Ureter (tissue), 1 donor: ENCODE measurements at regions not wholly inside any gene's neighbourhood (a gene's known extent, or its start where the extent isn't known, plus 50 kb on each side); places are given as distances from the start of the nearest gene placed in this dataset.
"Not testable (repeated sequence)": the region's sequence is repeated elsewhere in the genome, so short reads cannot be mapped to it uniquely, and the experiment has no call there.

ENCODE experiments used
- DNase-seq: peaks from one replicate; pipeline ENCODE4 v3.0.0-alpha.2; 2020; ENCODE audit warnings: low spot score
- donor health status: DM: yes; HTN: yes; CAD: no.

GRCh38 chr16:80915079-80915450 lies 91.6 kb downstream of the CMC2 start:
- DNase-seq = no peak

GRCh38 chr16:80914379-80915078 lies 92.2 kb downstream of the CMC2 start:
- no peak for DNase-seq

- DNase-seq = no peak
These were observed 93.3 kb downstream of the CMC2 start for GRCh38 chr16:80913397-80913796.

- no peak for DNase-seq
These were observed 94.0 kb downstream of the CMC2 start for GRCh38 chr16:80912651-80913050.

GRCh38 chr16:80910434-80910833 lies 96.3 kb downstream of the CMC2 start:
- DNase-seq = no peak

- no peak for DNase-seq
These were observed 97.0 kb downstream of the CMC2 start for GRCh38 chr16:80909720-80910119.

GRCh38 chr16:80906169-80906568 lies 100.5 kb downstream of the CMC2 start:
- not testable (repeated sequence) for DNase-seq

- DNase-seq = no peak
These were observed 99.2 kb upstream of the CDYL2 start for GRCh38 chr16:80903616-80904015.

GRCh38 chr16:80902306-80903110 lies 98.1 kb upstream of the CDYL2 start:
- DNase-seq = no peak

GRCh38 chr16:80900593-80900954 lies 96.2 kb upstream of the CDYL2 start:
- DNase-seq = no peak

- DNase-seq = peak; percentile 88
These were observed 95.6 kb upstream of the CDYL2 start for GRCh38 chr16:80899809-80900592.

GRCh38 chr16:80896776-80897175 lies 92.4 kb upstream of the CDYL2 start:
- DNase-seq = peak; percentile 41

- DNase-seq = no peak
These were observed 89.7 kb upstream of the CDYL2 start for GRCh38 chr16:80894091-80894490.

GRCh38 chr16:80893686-80894085 lies 89.3 kb upstream of the CDYL2 start:
- no peak for DNase-seq

GRCh38 chr16:80892395-80892794 lies 88.0 kb upstream of the CDYL2 start:
- DNase-seq = not testable (repeated sequence)

GRCh38 chr16:80889779-80890359 lies 85.5 kb upstream of the CDYL2 start:
- no peak for DNase-seq

GRCh38 chr16:80887062-80887461 lies 82.7 kb upstream of the CDYL2 start:
- DNase-seq = no peak

GRCh38 chr16:80883816-80884215 lies 79.4 kb upstream of the CDYL2 start:
- no peak for DNase-seq

GRCh38 chr16:80883159-80883642 lies 78.8 kb upstream of the CDYL2 start:
- no peak for DNase-seq

GRCh38 chr16:80875616-80876015 lies 71.2 kb upstream of the CDYL2 start:
- DNase-seq = no peak

- DNase-seq = no peak
These were observed 70.5 kb upstream of the CDYL2 start for GRCh38 chr16:80874925-80875324.

GRCh38 chr16:80862160-80862705 lies 57.8 kb upstream of the CDYL2 start:
- no peak for DNase-seq
